Liver (tissue), 8 donors: ENCODE measurements at regions not wholly inside any gene's neighbourhood (a gene's known extent, or its start where the extent isn't known, plus 50 kb on each side); places are given as distances from the start of the nearest gene placed in this dataset.
"Not testable (repeated sequence)": the region's sequence is repeated elsewhere in the genome, so short reads cannot be mapped to it uniquely, and the experiment has no call there.

Experiments
- DNase-seq: peaks from one replicate; pipeline ENCODE4 v3.0.0-alpha.2; 2017; ENCODE audit warnings: low spot score
- H3K27ac ChIP-seq, 2 donors: one replicate each; pipeline ENCODE4 v1.7.0; 2013; ENCODE audit warnings: inconsistent platforms in 2 of 2, low read length in 2 of 2, control low read depth in 1 of 2, low read depth in 1 of 2, mild to moderate bottlenecking in 1 of 2
- H3K27me3 ChIP-seq, 4 donors: one replicate each; pipeline versions ENCODE4 v1.6.1 to v1.7.0; 2013; ENCODE audit warnings: low read length in 3 of 4, inconsistent platforms in 1 of 4, mild to moderate bottlenecking in 1 of 4, moderate library complexity in 1 of 4; ENCODE audit not compliant: control insufficient read depth in 4 of 4, insufficient read depth in 4 of 4
- H3K36me3 ChIP-seq, 4 donors: one replicate each; pipeline versions ENCODE4 v1.6.1 to v1.7.0; 2013; ENCODE audit warnings: low read length in 3 of 4, mild to moderate bottlenecking in 3 of 4, low read depth in 1 of 4, moderate library complexity in 1 of 4; ENCODE audit not compliant: control insufficient read depth in 4 of 4, insufficient read depth in 3 of 4
- H3K4me1 ChIP-seq, 4 donors: one replicate each; pipeline versions ENCODE4 v1.6.1 to v1.7.0; 2013; ENCODE audit warnings: low read length in 3 of 4, mild to moderate bottlenecking in 3 of 4, moderate library complexity in 1 of 4; ENCODE audit not compliant: control insufficient read depth in 4 of 4, insufficient read depth in 4 of 4
- H3K4me3 ChIP-seq, 3 donors: one replicate each; pipeline versions ENCODE4 v1.6.1 to v1.7.0; 2013; ENCODE audit warnings: low read length in 3 of 3, control low read depth in 1 of 3, low read depth in 1 of 3, mild to moderate bottlenecking in 1 of 3
- H3K9ac ChIP-seq, 2 donors: one replicate each; pipeline ENCODE4 v1.7.0; 2013; ENCODE audit warnings: low read length in 2 of 2, mild to moderate bottlenecking in 2 of 2, moderate library complexity in 2 of 2, control low read depth in 1 of 2, low read depth in 1 of 2
- H3K9me3 ChIP-seq, 4 donors: one replicate each; pipeline versions ENCODE4 v1.6.1 to v1.7.0; 2013; ENCODE audit warnings: low read length in 3 of 4; ENCODE audit not compliant: control insufficient read depth in 4 of 4
- EGR1 ChIP-seq, 2 donors: IDR thresholded peaks; 2 replicates each; pipeline ENCODE4 v1.6.1; 2016 to 2018; ENCODE audit warnings: antibody characterized with exemption in 2 of 2, low read depth in 2 of 2
- FOXA1 ChIP-seq: IDR thresholded peaks from 2 replicates; pipeline ENCODE4 v1.6.1; 2016; ENCODE audit warnings: antibody characterized with exemption
- FOXA2 ChIP-seq: IDR thresholded peaks from 2 replicates; pipeline ENCODE4 v1.6.1; 2016; ENCODE audit warnings: antibody characterized with exemption
- GABPA ChIP-seq, 2 donors: IDR thresholded peaks in 1 of 2; conservative IDR thresholded peaks in 1 of 2; 2 replicates each; pipeline ENCODE4 v1.6.1; 2016; ENCODE audit warnings: antibody characterized with exemption in 2 of 2, mild to moderate bottlenecking in 1 of 2, moderate library complexity in 1 of 2
- HNF4A ChIP-seq, 2 donors: conservative IDR thresholded peaks; 2 replicates each; pipeline ENCODE4 v1.6.1; 2016; ENCODE audit warnings: antibody characterized with exemption in 2 of 2, mild to moderate bottlenecking in 2 of 2
- HNF4G ChIP-seq: IDR thresholded peaks from 2 replicates; pipeline ENCODE4 v1.6.1; 2016; ENCODE audit warnings: antibody characterized with exemption
- JUND ChIP-seq, 2 donors: IDR thresholded peaks; 2 replicates each; pipeline ENCODE4 v1.6.1; 2016; ENCODE audit warnings: antibody characterized with exemption in 2 of 2
- MAX ChIP-seq: IDR thresholded peaks from 2 replicates; pipeline ENCODE4 v1.6.1; 2016; ENCODE audit warnings: antibody characterized with exemption
- NR2F2 ChIP-seq: IDR thresholded peaks from 2 replicates; pipeline ENCODE4 v1.6.1; 2016; ENCODE audit warnings: antibody characterized with exemption
- RAD21 ChIP-seq, 2 donors: IDR thresholded peaks; 2 replicates each; pipeline ENCODE4 v1.6.1; 2016; ENCODE audit warnings: antibody characterized with exemption in 2 of 2, mild to moderate bottlenecking in 2 of 2
- YY1 ChIP-seq: IDR thresholded peaks from 2 replicates; pipeline ENCODE4 v1.6.1; 2016; ENCODE audit warnings: antibody characterized with exemption, mild to moderate bottlenecking
- WGBS: extraction: QIAGEN DNeasy Blood & Tissue Kit; methylation state at CpG from one replicate; pipeline ENCODE4 v1.1.7; 2013; 5-methylcytosine and 5-hydroxymethylcytosine counted together
- TF ChIP-seq, protein P1 (sequence below): IDR thresholded peaks from 2 replicates; pipeline ENCODE4 v1.6.1; 2016; ENCODE audit warnings: antibody characterized with exemption, mild to moderate bottlenecking
- TF ChIP-seq, protein P2 (sequence below): IDR thresholded peaks from 2 replicates; pipeline ENCODE4 v1.6.1; 2016; ENCODE audit warnings: antibody characterized with exemption
- TF ChIP-seq, protein P3 (sequence below): fragments of 150-350 bp; IDR thresholded peaks from 2 replicates; pipeline ENCODE4 v1.5.1; 2017; ENCODE audit warnings: improper control_type of control experiment, low read depth, low read length; ENCODE audit not compliant: missing input control
- donor health status: healthy.
- donor health status: healthy.
- donor health status: healthy.
- donor health status: healthy.
- donor health status: healthy.

DNA sequence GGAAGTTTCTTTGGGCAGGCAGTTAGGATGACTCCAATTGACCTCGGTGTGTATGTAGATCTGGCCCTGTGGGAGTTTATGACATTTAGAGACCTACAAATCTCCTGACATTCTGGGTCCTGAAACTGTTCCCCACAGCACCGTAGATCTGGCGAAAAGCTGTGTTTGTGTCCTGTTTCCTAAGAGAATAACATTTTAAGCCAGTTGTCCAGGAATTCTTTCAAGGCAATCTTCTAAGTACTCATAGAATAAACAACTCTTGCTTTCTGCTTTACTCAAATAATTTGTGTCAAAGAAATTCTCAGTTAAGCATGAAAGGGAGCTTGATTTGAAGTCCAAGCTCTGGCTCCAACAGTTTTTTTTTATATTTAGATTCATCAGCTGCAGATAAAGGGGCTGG is 78.5 kb upstream of the ELAC2 start:
- H3K27ac ChIP-seq: no peak overlapping the region
- H3K9me3 ChIP-seq: no peaks in the 10 kb centered on the region
- no peak overlapping the region for H3K4me3 ChIP-seq
- H3K9ac ChIP-seq: no peak overlapping the region
- no peak for DNase-seq
- 66% methylated on average over 3 of the region's 3 CpGs for WGBS
- no peaks in the 10 kb centered on the region for H3K4me1 ChIP-seq
- no peaks in the 10 kb centered on the region for H3K36me3 ChIP-seq
- H3K27me3 ChIP-seq: no peaks in the 10 kb centered on the region
- TF ChIP-seq EGR1 (IDR thresholded peaks at IDR 0.05; ENCODE audit: low read depth in 2 of 2): no peak
- TF ChIP-seq, protein P1, sequence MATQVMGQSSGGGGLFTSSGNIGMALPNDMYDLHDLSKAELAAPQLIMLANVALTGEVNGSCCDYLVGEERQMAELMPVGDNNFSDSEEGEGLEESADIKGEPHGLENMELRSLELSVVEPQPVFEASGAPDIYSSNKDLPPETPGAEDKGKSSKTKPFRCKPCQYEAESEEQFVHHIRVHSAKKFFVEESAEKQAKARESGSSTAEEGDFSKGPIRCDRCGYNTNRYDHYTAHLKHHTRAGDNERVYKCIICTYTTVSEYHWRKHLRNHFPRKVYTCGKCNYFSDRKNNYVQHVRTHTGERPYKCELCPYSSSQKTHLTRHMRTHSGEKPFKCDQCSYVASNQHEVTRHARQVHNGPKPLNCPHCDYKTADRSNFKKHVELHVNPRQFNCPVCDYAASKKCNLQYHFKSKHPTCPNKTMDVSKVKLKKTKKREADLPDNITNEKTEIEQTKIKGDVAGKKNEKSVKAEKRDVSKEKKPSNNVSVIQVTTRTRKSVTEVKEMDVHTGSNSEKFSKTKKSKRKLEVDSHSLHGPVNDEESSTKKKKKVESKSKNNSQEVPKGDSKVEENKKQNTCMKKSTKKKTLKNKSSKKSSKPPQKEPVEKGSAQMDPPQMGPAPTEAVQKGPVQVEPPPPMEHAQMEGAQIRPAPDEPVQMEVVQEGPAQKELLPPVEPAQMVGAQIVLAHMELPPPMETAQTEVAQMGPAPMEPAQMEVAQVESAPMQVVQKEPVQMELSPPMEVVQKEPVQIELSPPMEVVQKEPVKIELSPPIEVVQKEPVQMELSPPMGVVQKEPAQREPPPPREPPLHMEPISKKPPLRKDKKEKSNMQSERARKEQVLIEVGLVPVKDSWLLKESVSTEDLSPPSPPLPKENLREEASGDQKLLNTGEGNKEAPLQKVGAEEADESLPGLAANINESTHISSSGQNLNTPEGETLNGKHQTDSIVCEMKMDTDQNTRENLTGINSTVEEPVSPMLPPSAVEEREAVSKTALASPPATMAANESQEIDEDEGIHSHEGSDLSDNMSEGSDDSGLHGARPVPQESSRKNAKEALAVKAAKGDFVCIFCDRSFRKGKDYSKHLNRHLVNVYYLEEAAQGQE: no peak
- TF ChIP-seq HNF4G: no peak
- no peak for TF ChIP-seq FOXA1
- TF ChIP-seq RAD21 (IDR thresholded peaks at IDR 0.05): no peak
- TF ChIP-seq, protein P2, sequence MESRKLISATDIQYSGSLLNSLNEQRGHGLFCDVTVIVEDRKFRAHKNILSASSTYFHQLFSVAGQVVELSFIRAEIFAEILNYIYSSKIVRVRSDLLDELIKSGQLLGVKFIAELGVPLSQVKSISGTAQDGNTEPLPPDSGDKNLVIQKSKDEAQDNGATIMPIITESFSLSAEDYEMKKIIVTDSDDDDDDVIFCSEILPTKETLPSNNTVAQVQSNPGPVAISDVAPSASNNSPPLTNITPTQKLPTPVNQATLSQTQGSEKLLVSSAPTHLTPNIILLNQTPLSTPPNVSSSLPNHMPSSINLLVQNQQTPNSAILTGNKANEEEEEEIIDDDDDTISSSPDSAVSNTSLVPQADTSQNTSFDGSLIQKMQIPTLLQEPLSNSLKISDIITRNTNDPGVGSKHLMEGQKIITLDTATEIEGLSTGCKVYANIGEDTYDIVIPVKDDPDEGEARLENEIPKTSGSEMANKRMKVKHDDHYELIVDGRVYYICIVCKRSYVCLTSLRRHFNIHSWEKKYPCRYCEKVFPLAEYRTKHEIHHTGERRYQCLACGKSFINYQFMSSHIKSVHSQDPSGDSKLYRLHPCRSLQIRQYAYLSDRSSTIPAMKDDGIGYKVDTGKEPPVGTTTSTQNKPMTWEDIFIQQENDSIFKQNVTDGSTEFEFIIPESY: no peak
- TF ChIP-seq FOXA2: no peak

DNA sequence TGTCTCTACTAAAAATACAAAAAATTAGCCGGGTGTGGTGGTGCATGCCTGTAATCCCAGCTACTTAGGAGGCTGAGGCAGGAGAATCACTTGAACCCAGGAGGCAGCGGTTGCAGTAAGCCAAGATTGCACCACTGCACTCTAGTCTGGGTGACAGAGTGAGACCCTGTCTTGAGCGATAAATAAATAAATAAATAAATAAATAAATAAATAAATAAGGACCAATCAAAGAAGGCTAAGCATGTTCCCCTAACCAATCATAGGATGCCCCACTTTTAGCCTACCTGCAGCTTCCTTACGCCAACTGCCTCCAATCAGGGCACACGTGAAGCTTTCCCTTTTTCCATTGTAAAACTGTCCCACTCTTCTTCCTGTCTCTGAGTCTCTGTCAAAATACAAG is 74.2 kb upstream of the ELAC2 start:
- DNase-seq, H3K4me1 ChIP-seq, H3K27ac ChIP-seq, H3K4me3 ChIP-seq, H3K9ac ChIP-seq, H3K36me3 ChIP-seq, H3K9me3 ChIP-seq, H3K27me3 ChIP-seq: not testable (repeated sequence)
- WGBS: 83% methylated on average over 5 of the region's 5 CpGs

DNA sequence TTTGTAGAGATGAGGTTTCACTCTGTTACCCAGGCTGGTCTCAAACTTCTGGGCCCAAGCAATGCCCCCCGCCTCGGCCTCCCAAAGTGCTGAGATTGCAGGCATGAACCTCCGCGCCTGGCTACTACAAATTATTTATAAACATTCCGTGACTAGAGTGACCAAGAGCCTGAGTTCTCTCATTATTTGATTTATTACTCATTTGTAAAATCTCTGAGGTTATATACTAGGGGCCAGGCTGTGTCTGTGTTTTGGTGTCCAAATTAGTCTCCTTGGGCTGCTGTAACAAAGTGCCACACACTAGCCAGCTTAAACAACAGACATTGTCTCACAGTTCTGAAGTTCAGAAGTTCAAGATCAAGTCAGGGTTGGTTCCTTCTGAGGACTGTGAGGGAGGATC is 70.8 kb upstream of the ELAC2 start:
- no peak overlapping the region for H3K9ac ChIP-seq
- H3K4me3 ChIP-seq: no peak overlapping the region
- H3K36me3 ChIP-seq: no peaks in the 10 kb centered on the region
- H3K27me3 ChIP-seq: peaks cover 0 to 2% (median 0%) of the 10 kb centered on the region in 4 donors
- no peaks in the 10 kb centered on the region for H3K4me1 ChIP-seq
- 69% methylated on average over 5 of the region's 5 CpGs for WGBS
- DNase-seq: no peak
- H3K27ac ChIP-seq: no peak overlapping the region
- no peaks in the 10 kb centered on the region for H3K9me3 ChIP-seq
- TF ChIP-seq HNF4A (conservative IDR thresholded peaks at IDR 0.05) (no peak), HNF4G (no peak), FOXA2 (no peak), YY1 (no peak), FOXA1 (no peak), RAD21 (IDR thresholded peaks at IDR 0.05) (no peak), GABPA (IDR thresholded peaks at IDR 0.05 in 1 of 2, conservative IDR thresholded peaks at IDR 0.05 in 1 of 2) (no peak), MAX (no peak), NR2F2 (no peak), JUND (IDR thresholded peaks at IDR 0.05) (no peak)
- TF ChIP-seq, protein P1: no peak
- TF ChIP-seq, protein P2: no peak
- TF ChIP-seq, protein P3, sequence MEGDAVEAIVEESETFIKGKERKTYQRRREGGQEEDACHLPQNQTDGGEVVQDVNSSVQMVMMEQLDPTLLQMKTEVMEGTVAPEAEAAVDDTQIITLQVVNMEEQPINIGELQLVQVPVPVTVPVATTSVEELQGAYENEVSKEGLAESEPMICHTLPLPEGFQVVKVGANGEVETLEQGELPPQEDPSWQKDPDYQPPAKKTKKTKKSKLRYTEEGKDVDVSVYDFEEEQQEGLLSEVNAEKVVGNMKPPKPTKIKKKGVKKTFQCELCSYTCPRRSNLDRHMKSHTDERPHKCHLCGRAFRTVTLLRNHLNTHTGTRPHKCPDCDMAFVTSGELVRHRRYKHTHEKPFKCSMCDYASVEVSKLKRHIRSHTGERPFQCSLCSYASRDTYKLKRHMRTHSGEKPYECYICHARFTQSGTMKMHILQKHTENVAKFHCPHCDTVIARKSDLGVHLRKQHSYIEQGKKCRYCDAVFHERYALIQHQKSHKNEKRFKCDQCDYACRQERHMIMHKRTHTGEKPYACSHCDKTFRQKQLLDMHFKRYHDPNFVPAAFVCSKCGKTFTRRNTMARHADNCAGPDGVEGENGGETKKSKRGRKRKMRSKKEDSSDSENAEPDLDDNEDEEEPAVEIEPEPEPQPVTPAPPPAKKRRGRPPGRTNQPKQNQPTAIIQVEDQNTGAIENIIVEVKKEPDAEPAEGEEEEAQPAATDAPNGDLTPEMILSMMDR: no peak
